ENCODE measurements at regions not wholly inside any gene's neighbourhood (a gene's known extent, or its start where the extent isn't known, plus 50 kb on each side); places are given as distances from the start of the nearest gene placed in this dataset.

DNA sequence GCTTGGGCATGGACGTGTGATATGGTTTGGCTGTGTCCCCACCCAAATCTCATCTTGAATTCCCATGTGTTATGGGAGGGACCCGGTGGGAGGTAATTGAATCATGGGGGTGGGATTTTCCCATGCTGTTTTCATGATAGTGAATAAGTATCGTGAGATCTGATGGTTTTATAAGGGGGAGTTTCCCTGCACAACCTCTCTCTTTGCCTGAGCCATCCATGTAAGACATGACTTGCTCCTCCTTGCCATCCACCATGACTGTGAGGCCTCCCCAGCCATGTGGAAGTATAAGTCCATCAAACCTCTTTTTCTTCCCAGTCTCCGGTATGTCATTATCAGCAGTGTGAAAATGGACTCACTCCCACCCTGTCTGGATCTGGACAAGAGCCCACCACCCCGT, 393.4 kb downstream of the SEC14L1 start:
- Histone ChIP-seq H3K4me3 (ENCODE audit: insufficient read depth, low read length, poor library complexity, severe bottlenecking) (no peak overlapping the region), H3K27ac (ENCODE audit: low read depth, low read length) (no peak overlapping the region), H4K20me1 (ENCODE audit: low read depth, low read length) (no peaks in the 10 kb centered on the region), H3K79me2 (ENCODE audit: insufficient read depth, low read length) (no peaks in the 10 kb centered on the region), H3K9me2 (replicated peaks; ENCODE audit: insufficient read depth, low read length) (no peaks in the 10 kb centered on the region), H3K27me3 (ENCODE audit: low read length) (no peaks in the 10 kb centered on the region), H3K9ac (ENCODE audit: low read length) (no peak overlapping the region), H3K9me3 (ENCODE audit: insufficient read depth, low read length) (no peaks in the 10 kb centered on the region), H3F3A (ENCODE audit: insufficient read depth) (no peaks in the 10 kb centered on the region), H2AFZ (ENCODE audit: low read depth, low read length, severe bottlenecking) (no peak overlapping the region), H3K36me3 (ENCODE audit: low read length) (no peaks in the 10 kb centered on the region), H3K4me2 (ENCODE audit: low read depth, low read length, poor library complexity, severe bottlenecking) (no peak overlapping the region)
- TF ChIP-seq EZH2phosphoT487 (conservative IDR thresholded peaks at IDR 0.05; ENCODE audit: low read length) (no peak), CTCF (IDR thresholded peaks at IDR 0.05; ENCODE audit: insufficient read depth, low read length, poor library complexity, severe bottlenecking) (no peak)

DNA sequence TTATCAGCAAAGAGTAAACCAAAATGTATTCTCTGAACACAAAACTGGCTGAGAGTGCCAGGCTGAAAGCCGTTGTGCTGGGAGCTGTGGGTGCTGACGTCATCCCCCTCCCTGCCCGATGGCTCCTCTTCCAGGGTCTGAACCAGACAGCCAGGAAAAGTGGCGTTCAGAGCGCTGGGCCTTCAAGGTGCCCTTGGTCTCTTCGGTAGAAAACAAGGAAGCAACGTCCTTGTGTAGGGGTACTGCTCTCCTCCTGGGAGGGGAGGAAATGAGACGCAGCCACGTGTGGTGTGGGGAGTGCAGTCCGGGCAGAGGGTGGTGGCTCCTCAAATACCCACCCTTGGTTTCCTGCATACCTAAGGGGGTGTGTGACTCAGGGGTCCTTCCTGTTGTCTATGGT, 394.7 kb downstream of the SEC14L1 start:
- no peak for TF ChIP-seq EZH2phosphoT487 (conservative IDR thresholded peaks at IDR 0.05; ENCODE audit: low read length)
- TF ChIP-seq CTCF (IDR thresholded peaks at IDR 0.05; ENCODE audit: insufficient read depth, low read length, poor library complexity, severe bottlenecking), result no peak

GRCh38 chr17:77535892-77536291, 395.1 kb downstream of the SEC14L1 start:
- Histone ChIP-seq H3K4me3 (ENCODE audit: insufficient read depth, low read length, poor library complexity, severe bottlenecking) (no peak overlapping the region), H2AFZ (ENCODE audit: low read depth, low read length, severe bottlenecking) (no peak overlapping the region), H3K9me3 (ENCODE audit: insufficient read depth, low read length) (no peaks in the 10 kb centered on the region), H3K9me2 (replicated peaks; ENCODE audit: insufficient read depth, low read length) (no peaks in the 10 kb centered on the region), H3K9ac (ENCODE audit: low read length) (no peak overlapping the region), H3K27me3 (ENCODE audit: low read length) (no peaks in the 10 kb centered on the region), H3F3A (ENCODE audit: insufficient read depth) (no peaks in the 10 kb centered on the region), H3K36me3 (ENCODE audit: low read length) (no peaks in the 10 kb centered on the region), H3K27ac (ENCODE audit: low read depth, low read length) (no peak overlapping the region), H3K4me2 (ENCODE audit: low read depth, low read length, poor library complexity, severe bottlenecking) (no peak overlapping the region), H4K20me1 (ENCODE audit: low read depth, low read length) (no peaks in the 10 kb centered on the region), H3K79me2 (ENCODE audit: insufficient read depth, low read length) (no peaks in the 10 kb centered on the region)
- TF ChIP-seq CTCF (IDR thresholded peaks at IDR 0.05; ENCODE audit: insufficient read depth, low read length, poor library complexity, severe bottlenecking), result no peak
- no peak for TF ChIP-seq EZH2phosphoT487 (conservative IDR thresholded peaks at IDR 0.05; ENCODE audit: low read length)

More for the DNA sequence above, 394.7 kb downstream of the SEC14L1 start:
- Histone ChIP-seq H3K9ac (ENCODE audit: low read length) (no peak overlapping the region), H3K79me2 (ENCODE audit: insufficient read depth, low read length) (no peaks in the 10 kb centered on the region), H3K4me2 (ENCODE audit: low read depth, low read length, poor library complexity, severe bottlenecking) (no peak overlapping the region), H3F3A (ENCODE audit: insufficient read depth) (no peaks in the 10 kb centered on the region), H3K36me3 (ENCODE audit: low read length) (no peaks in the 10 kb centered on the region), H3K9me3 (ENCODE audit: insufficient read depth, low read length) (no peaks in the 10 kb centered on the region), H3K4me3 (ENCODE audit: insufficient read depth, low read length, poor library complexity, severe bottlenecking) (no peak overlapping the region), H3K27me3 (ENCODE audit: low read length) (no peaks in the 10 kb centered on the region), H2AFZ (ENCODE audit: low read depth, low read length, severe bottlenecking) (no peak overlapping the region), H3K27ac (ENCODE audit: low read depth, low read length) (no peak overlapping the region), H4K20me1 (ENCODE audit: low read depth, low read length) (no peaks in the 10 kb centered on the region), H3K9me2 (replicated peaks; ENCODE audit: insufficient read depth, low read length) (no peaks in the 10 kb centered on the region)
